ENCODE measurements at regions not wholly inside any gene's neighbourhood (a gene's known extent, or its start where the extent isn't known, plus 50 kb on each side); places are given as distances from the start of the nearest gene placed in this dataset.

- DNase-seq = no peak
- no peak overlapping the region for H2AFZ ChIP-seq (replicated peaks; ENCODE audit: low read length, poor library complexity)
- no peak overlapping the region for H3K18ac ChIP-seq (ENCODE audit: low read depth, low read length)
- no peak overlapping the region for H2BK120ac ChIP-seq (ENCODE audit: low read depth, low read length)
- WGBS, 2 experiments (ENCODE audit: extremely low coverage in 2 of 2, insufficient read length in 1 of 2) = 80% methylated on average over 1 of the region's 9 CpGs; no CpG with 5 or more reads in 1 of the 2 experiments
- no peaks in the 10 kb centered on the region for H3K79me1 ChIP-seq (ENCODE audit: low read depth in 1 of 2, low read length in 2 of 2)
- no peak for ATAC-seq (ENCODE audit: low read depth)
- no peaks in the 10 kb centered on the region for H3K9me1 ChIP-seq (ENCODE audit: insufficient read depth, low read length)
- no peak overlapping the region for H3K4me3 ChIP-seq (ENCODE audit: insufficient read depth, low read depth, low read length)
- no peaks in the 10 kb centered on the region for H3K27me3 ChIP-seq (ENCODE audit: control insufficient read depth, insufficient read depth, low read length)
- H3K4me1 ChIP-seq (ENCODE audit: control insufficient read depth, insufficient read depth, low read length) = peaks cover 2% of the 10 kb centered on the region; the same call in 1 of the 2 replicates
- no peak overlapping the region for H3K23ac ChIP-seq (ENCODE audit: low read depth, low read length)
- no peak overlapping the region for H3K4ac ChIP-seq (ENCODE audit: low read depth, low read length)
- no peak overlapping the region for H3K14ac ChIP-seq (replicated peaks; ENCODE audit: low read depth, low read length)
- H4K20me1 ChIP-seq (ENCODE audit: insufficient read depth, low read length) = no peaks in the 10 kb centered on the region
- no peak for TF ChIP-seq POLR2A (IDR thresholded peaks at IDR 0.05; ENCODE audit: low read depth, low read length)
- TF ChIP-seq USF2 (IDR thresholded peaks at IDR 0.05; ENCODE audit: low read depth, low read length) = no peak
- no peak overlapping the region for H3K9ac ChIP-seq (ENCODE audit: low read depth, low read length)
- intact Hi-C loops (cut with micrococcal nuclease) = no loop called here
- H3K36me3 ChIP-seq (ENCODE audit: control insufficient read depth, insufficient read depth, low read length) = no peaks in the 10 kb centered on the region
- no peak overlapping the region for H4K8ac ChIP-seq (ENCODE audit: low read depth in 2 of 2, low read length in 2 of 2)
- no peak overlapping the region for H3K27ac ChIP-seq (ENCODE audit: insufficient read depth, low read length)
- no peak overlapping the region for H3K56ac ChIP-seq (ENCODE audit: extremely low read depth, insufficient read depth, low read length)
- in situ Hi-C loops (cut with MboI; ENCODE audit: low sequenced_read_pairs) = no loop called here
- H2BK5ac ChIP-seq (ENCODE audit: low read depth, low read length, poor library complexity, severe bottlenecking) = no peak overlapping the region
- dilution Hi-C loops (cut with HindIII; ENCODE audit: low sequenced_read_pairs, unreplicated experiment) = no loop called here
- H4K91ac ChIP-seq (ENCODE audit: insufficient read depth, low read depth, low read length) = no peak overlapping the region
- ChIA-PET CTCF (no interaction called here), POLR2A (ENCODE audit: unreplicated experiment) (no interaction called here)
- no TSS peak for BruUV-seq (replicated peaks)
- H2BK20ac ChIP-seq (ENCODE audit: low read depth, low read length) = no peak overlapping the region
- no peak overlapping the region for H3K4me2 ChIP-seq (ENCODE audit: low read depth, low read length)
- no peaks in the 10 kb centered on the region for H3K9me3 ChIP-seq (ENCODE audit: control insufficient read depth, insufficient read depth, low read length)
- H2BK15ac ChIP-seq (ENCODE audit: low read depth, low read length) = no peak overlapping the region
- H4K5ac ChIP-seq (ENCODE audit: low read depth, low read length) = no peak overlapping the region
- H2AK5ac ChIP-seq (ENCODE audit: low read depth, low read length) = no peak overlapping the region
- no peak overlapping the region for H2AK9ac ChIP-seq (replicated peaks; ENCODE audit: low read depth, low read length, poor library complexity)
These were observed 70.0 kb upstream of the KLF4 start for GRCh38 chr9:107559494-107560086.
